Mesenchymal stem cell (in vitro differentiated cells and primary cell): ENCODE measurements at regions not wholly inside any gene's neighbourhood (a gene's known extent, or its start where the extent isn't known, plus 50 kb on each side); places are given as distances from the start of the nearest gene placed in this dataset.

Source experiments
- DNase-seq: peaks from one replicate; pipeline ENCODE4 v3.0.0-alpha.2; 2013
- H2AFZ ChIP-seq: one replicate; pipeline ENCODE4 v1.6.1; 2013; ENCODE audit warnings: low read depth, mild to moderate bottlenecking, control low read depth, inconsistent platforms, low read length, moderate library complexity
- H2AK5ac ChIP-seq: 2 replicates; pipeline ENCODE4 v1.6.1; 2013; ENCODE audit warnings: low read length, moderate library complexity, mild to moderate bottlenecking, inconsistent platforms; ENCODE audit not compliant: severe bottlenecking
- H2BK120ac ChIP-seq: one replicate; pipeline ENCODE4 v1.6.1; 2013; ENCODE audit warnings: low read depth, mild to moderate bottlenecking, inconsistent platforms, low read length, moderate library complexity
- H2BK12ac ChIP-seq, 2 experiments: one replicate each; pipeline ENCODE4 v1.6.1; 2013; ENCODE audit warnings: inconsistent platforms in 2 of 2, low read length in 2 of 2, mild to moderate bottlenecking in 2 of 2, moderate library complexity in 2 of 2, control low read depth in 1 of 2
- H2BK15ac ChIP-seq: one replicate; pipeline ENCODE4 v1.6.1; 2013; ENCODE audit warnings: mild to moderate bottlenecking, low read depth, inconsistent platforms; ENCODE audit not compliant: poor library complexity, severe bottlenecking
- H2BK5ac ChIP-seq: 2 replicates; pipeline ENCODE4 v1.6.1; 2013; ENCODE audit warnings: low read depth, mild to moderate bottlenecking, low read length, control low read depth, inconsistent platforms; ENCODE audit not compliant: poor library complexity, severe bottlenecking
- H3K14ac ChIP-seq, 2 experiments: one replicate each; pipeline ENCODE4 v1.6.1; 2013; ENCODE audit warnings: inconsistent platforms in 2 of 2, low read length in 2 of 2, control low read depth in 1 of 2, mild to moderate bottlenecking in 1 of 2, moderate library complexity in 1 of 2
- H3K18ac ChIP-seq, 2 experiments: one replicate each; pipeline ENCODE4 v1.6.1; 2013; ENCODE audit warnings: inconsistent platforms in 2 of 2, low read length in 2 of 2, control low read depth in 1 of 2, low read depth in 1 of 2, mild to moderate bottlenecking in 1 of 2
- H3K23ac ChIP-seq, 2 experiments: one replicate each; pipeline ENCODE4 v1.6.1; 2013; ENCODE audit warnings: inconsistent platforms in 2 of 2, low read length in 2 of 2, mild to moderate bottlenecking in 2 of 2, moderate library complexity in 2 of 2, control low read depth in 1 of 2
- H3K27ac ChIP-seq: 2 replicates; pipeline ENCODE4 v1.5.1; 2013; ENCODE audit warnings: mild to moderate bottlenecking, moderate library complexity, low read length, control low read depth, inconsistent platforms; ENCODE audit not compliant: poor library complexity, severe bottlenecking
- H3K27me3 ChIP-seq, 2 experiments: 2 replicates each; pipeline versions ENCODE4 v1.6.1 to v1.7.0; 2013; ENCODE audit warnings: low read length in 2 of 2, mild to moderate bottlenecking in 2 of 2, moderate library complexity in 2 of 2, control low read depth in 1 of 2, inconsistent platforms in 1 of 2; ENCODE audit not compliant: control insufficient read depth in 1 of 2, insufficient read depth in 1 of 2
- H3K36me3 ChIP-seq, 2 experiments: 2 replicates each; pipeline versions ENCODE4 v1.6.1 to v1.7.0; 2013; ENCODE audit warnings: low read length in 2 of 2, control low read depth in 1 of 2, inconsistent platforms in 1 of 2, low read depth in 1 of 2, mild to moderate bottlenecking in 1 of 2; ENCODE audit not compliant: insufficient read depth in 2 of 2, control insufficient read depth in 1 of 2
- H3K4ac ChIP-seq, 2 experiments: one replicate each; pipeline ENCODE4 v1.6.1; 2013; ENCODE audit warnings: inconsistent platforms in 2 of 2, low read length in 2 of 2, mild to moderate bottlenecking in 2 of 2, moderate library complexity in 2 of 2, control low read depth in 1 of 2, low read depth in 1 of 2
- H3K4me1 ChIP-seq: 2 replicates; pipeline ENCODE4 v1.6.1; 2013; ENCODE audit warnings: low read depth, low read length, control low read depth; ENCODE audit not compliant: control insufficient read depth, insufficient read depth
- H3K4me2 ChIP-seq: 2 replicates; pipeline ENCODE4 v1.6.1; 2013; ENCODE audit warnings: low read length, mild to moderate bottlenecking, inconsistent platforms; ENCODE audit not compliant: poor library complexity, severe bottlenecking
- H3K4me3 ChIP-seq, 2 experiments: 2 replicates each; pipeline versions ENCODE4 v1.5.1 to v1.7.0; 2013; ENCODE audit warnings: low read length in 2 of 2, mild to moderate bottlenecking in 2 of 2, control low read depth in 1 of 2, low read depth in 1 of 2; ENCODE audit not compliant: insufficient read depth in 1 of 2
- H3K79me1 ChIP-seq: replicated peaks from 2 replicates; pipeline ENCODE4 v1.6.1; 2013; ENCODE audit warnings: mild to moderate bottlenecking, control low read depth, low read length, inconsistent platforms; ENCODE audit not compliant: poor library complexity, severe bottlenecking
- H3K9ac ChIP-seq: 2 replicates; pipeline ENCODE4 v1.7.0; 2013; ENCODE audit warnings: mild to moderate bottlenecking, low read length, moderate library complexity
- H3K9me3 ChIP-seq: 2 replicates; pipeline ENCODE4 v1.7.0; 2013; ENCODE audit warnings: mild to moderate bottlenecking, low read length; ENCODE audit not compliant: control insufficient read depth
- H4K8ac ChIP-seq: one replicate; pipeline ENCODE4 v1.6.1; 2013; ENCODE audit warnings: inconsistent platforms, mild to moderate bottlenecking, low read length, moderate library complexity
- H4K91ac ChIP-seq: one replicate; pipeline ENCODE4 v1.6.1; 2013; ENCODE audit warnings: mild to moderate bottlenecking, low read length, inconsistent platforms
- WGBS: methylation state at CpG from one replicate; pipeline ENCODE4 v1.1.7; 2013; ENCODE audit warnings: mixed read lengths; 5-methylcytosine and 5-hydroxymethylcytosine counted together

GRCh38 chr2:37477921-37478320, 133.5 kb downstream of the QPCT start:
- Histone ChIP-seq H3K4ac (no peak overlapping the region), H3K4me2 (no peak overlapping the region), H3K27ac (no peak overlapping the region), H3K23ac (no peak overlapping the region), H4K91ac (no peak overlapping the region), H3K79me1 (no peaks in the 10 kb centered on the region), H2BK15ac (no peak overlapping the region), H3K36me3 (no peaks in the 10 kb centered on the region), H3K18ac (no peak overlapping the region), H3K4me1 (peaks cover 1% of the 10 kb centered on the region), H2BK120ac (no peak overlapping the region), H3K9ac (no peak overlapping the region), H3K9me3 (no peaks in the 10 kb centered on the region), H3K4me3 (no peak overlapping the region), H2BK12ac (no peak overlapping the region), H2AK5ac (no peak overlapping the region), H2BK5ac (no peak overlapping the region), H3K14ac (no peak overlapping the region), H4K8ac (no peak overlapping the region), H3K27me3 (no peaks in the 10 kb centered on the region), H2AFZ (no peak overlapping the region)
- no peak for DNase-seq

GRCh38 chr2:37481244-37481643, 136.8 kb downstream of the QPCT start:
- Histone ChIP-seq H2AK5ac (no peak overlapping the region), H2BK5ac (no peak overlapping the region), H3K4ac (no peak overlapping the region), H4K91ac (no peak overlapping the region), H3K4me1 (no peaks in the 10 kb centered on the region), H2BK12ac (no peak overlapping the region), H3K79me1 (no peaks in the 10 kb centered on the region), H3K27me3 (no peaks in the 10 kb centered on the region), H4K8ac (no peak overlapping the region), H2BK120ac (no peak overlapping the region), H3K36me3 (no peaks in the 10 kb centered on the region), H3K4me3 (no peak overlapping the region), H2AFZ (no peak overlapping the region), H3K9me3 (no peaks in the 10 kb centered on the region), H2BK15ac (no peak overlapping the region), H3K4me2 (no peak overlapping the region), H3K27ac (no peak overlapping the region), H3K14ac (no peak overlapping the region), H3K9ac (no peak overlapping the region), H3K23ac (peak overlapping the region in 1 of 2 experiments; percentile 34), H3K18ac (peak overlapping the region in 1 of 2 experiments; percentile 28)
- no peak for DNase-seq
- 100% methylated on average over 1 of the region's 2 CpGs for WGBS

- H3K9ac ChIP-seq, result no peak overlapping the region
- H3K79me1 ChIP-seq, result no peaks in the 10 kb centered on the region
- H2BK120ac ChIP-seq, result no peak overlapping the region
- no peak overlapping the region for H3K4ac ChIP-seq
- H3K4me2 ChIP-seq, result no peak overlapping the region
- H2AFZ ChIP-seq, result no peak overlapping the region
- H3K27ac ChIP-seq, result no peak overlapping the region
- H2BK5ac ChIP-seq, result no peak overlapping the region
- H2AK5ac ChIP-seq, result no peak overlapping the region
- WGBS, result 96% methylated on average over 3 of the region's 6 CpGs
- H3K4me3 ChIP-seq, result peak overlapping the region in 1 of 2 experiments; percentile 60
- no peak for DNase-seq
- no peak overlapping the region for H4K8ac ChIP-seq
- no peaks in the 10 kb centered on the region for H3K9me3 ChIP-seq
- no peak overlapping the region for H3K18ac ChIP-seq
- no peak overlapping the region for H2BK15ac ChIP-seq
- H3K23ac ChIP-seq, result no peak overlapping the region
- H3K36me3 ChIP-seq, result no peaks in the 10 kb centered on the region
- no peaks in the 10 kb centered on the region for H3K27me3 ChIP-seq
- no peak overlapping the region for H4K91ac ChIP-seq
- H3K4me1 ChIP-seq, result no peaks in the 10 kb centered on the region
- H2BK12ac ChIP-seq, result no peak overlapping the region
- no peak overlapping the region for H3K14ac ChIP-seq
Observed at GRCh38 chr2:37489041-37489456, 144.6 kb downstream of the QPCT start.

DNA sequence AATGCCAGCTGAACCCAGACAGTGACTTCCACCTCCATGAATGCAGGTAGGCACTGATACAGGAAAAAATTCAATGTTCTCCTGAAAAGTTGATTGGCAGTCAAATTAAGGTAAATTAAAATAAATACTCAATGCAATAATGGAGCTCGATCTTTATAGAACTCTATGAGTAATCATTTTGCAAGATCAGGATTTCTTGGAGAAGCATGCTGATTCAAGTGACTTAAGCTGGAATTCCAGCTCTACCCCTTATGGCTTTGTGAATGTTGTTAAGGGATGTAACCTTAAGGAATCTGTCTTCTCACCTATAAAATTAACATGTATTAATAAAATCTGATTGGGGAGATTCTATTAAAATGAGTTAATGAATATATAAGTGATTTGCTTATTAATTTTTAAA, 145.1 kb downstream of the QPCT start:
- no peaks in the 10 kb centered on the region for H3K79me1 ChIP-seq
- no peak overlapping the region for H4K91ac ChIP-seq
- WGBS, result no CpG with 5 or more reads among the region's 1 CpG
- no peak overlapping the region for H3K4ac ChIP-seq
- H3K9me3 ChIP-seq, result no peaks in the 10 kb centered on the region
- no peak overlapping the region for H3K9ac ChIP-seq
- no peaks in the 10 kb centered on the region for H3K36me3 ChIP-seq
- no peak overlapping the region for H2BK120ac ChIP-seq
- H2BK12ac ChIP-seq, result no peak overlapping the region
- no peak overlapping the region for H2BK15ac ChIP-seq
- DNase-seq, result no peak
- H3K18ac ChIP-seq, result no peak overlapping the region
- H3K27ac ChIP-seq, result no peak overlapping the region
- H3K4me2 ChIP-seq, result no peak overlapping the region
- H4K8ac ChIP-seq, result no peak overlapping the region
- H2BK5ac ChIP-seq, result no peak overlapping the region
- H3K27me3 ChIP-seq, result no peaks in the 10 kb centered on the region
- H2AFZ ChIP-seq, result no peak overlapping the region
- H2AK5ac ChIP-seq, result no peak overlapping the region
- H3K4me3 ChIP-seq, result peak overlapping the region in 1 of 2 experiments; percentile 60
- no peaks in the 10 kb centered on the region for H3K4me1 ChIP-seq
- no peak overlapping the region for H3K14ac ChIP-seq
- no peak overlapping the region for H3K23ac ChIP-seq
